Peyer's patch (tissue), 4 donors: ENCODE measurements at regions not wholly inside any gene's neighbourhood (a gene's known extent, or its start where the extent isn't known, plus 50 kb on each side); places are given as distances from the start of the nearest gene placed in this dataset.

Source experiments
- CTCF ChIP-seq, 6 experiments: fragments of 450-650 bp in 4 of 6; fragments of 200-600 bp in 2 of 6; sonication (generic) in 1 of 6; IDR thresholded peaks; one replicate each; pipeline ENCODE4 v1.5.1; 2017 to 2019; ENCODE audit warnings: antibody characterized with exemption in 6 of 6, mild to moderate bottlenecking in 3 of 6, moderate library complexity in 1 of 6
- POLR2A ChIP-seq, 2 donors: fragments of 450-650 bp; IDR thresholded peaks; one replicate each; pipeline ENCODE4 v1.5.1; 2017; ENCODE audit warnings: antibody characterized with exemption in 2 of 2, mild to moderate bottlenecking in 2 of 2, moderate library complexity in 2 of 2

- TF ChIP-seq POLR2A (IDR thresholded peaks at IDR 0.05): peak; percentile 59 to 62
- TF ChIP-seq CTCF (IDR thresholded peaks at IDR 0.05): peak; percentile 88 to 96 (median 93)
Measured at GRCh38 chr15:31215490-31216214, 111.0 kb upstream of the KLF13 start.
